ENCODE measurements at regions not wholly inside any gene's neighbourhood (a gene's known extent, or its start where the extent isn't known, plus 50 kb on each side); places are given as distances from the start of the nearest gene placed in this dataset.

- 83 to 91% methylated on average over 3 to 4 of the region's 4 CpGs for WGBS, 2 experiments
- H3K9me3 ChIP-seq (ENCODE audit: control insufficient read depth, low read length) = no peaks in the 10 kb centered on the region
- no peak overlapping the region for H3K27ac ChIP-seq (ENCODE audit: insufficient read depth, low read depth, low read length, poor library complexity, severe bottlenecking)
- no peaks in the 10 kb centered on the region for H3K4me1 ChIP-seq (ENCODE audit: control insufficient read depth, insufficient read depth, low read length)
- H3K27me3 ChIP-seq (ENCODE audit: control insufficient read depth, insufficient read depth, low read length, poor library complexity, severe bottlenecking) = no peaks in the 10 kb centered on the region
- no peak overlapping the region for H3K4me3 ChIP-seq (ENCODE audit: insufficient read depth, low read depth, low read length)
- no peaks in the 10 kb centered on the region for H3K36me3 ChIP-seq (ENCODE audit: control insufficient read depth, insufficient read depth, low read length)
These were observed 198.9 kb upstream of the TOPAZ1 start for GRCh38 chr3:44042772-44043171.

GRCh38 chr3:44045476-44046275 lies 196.0 kb upstream of the TOPAZ1 start:
- Histone ChIP-seq H3K36me3 (ENCODE audit: control insufficient read depth, insufficient read depth, low read length) (no peaks in the 10 kb centered on the region), H3K4me3 (ENCODE audit: insufficient read depth, low read depth, low read length) (no peak overlapping the region), H3K27ac (ENCODE audit: insufficient read depth, low read depth, low read length, poor library complexity, severe bottlenecking) (no peak overlapping the region), H3K27me3 (ENCODE audit: control insufficient read depth, insufficient read depth, low read length, poor library complexity, severe bottlenecking) (no peaks in the 10 kb centered on the region), H3K4me1 (ENCODE audit: control insufficient read depth, insufficient read depth, low read length) (peaks cover 12% of the 10 kb centered on the region), H3K9me3 (ENCODE audit: control insufficient read depth, low read length) (no peaks in the 10 kb centered on the region)
- 69 to 72% methylated on average over 4 of the region's 4 CpGs for WGBS, 2 experiments

- Histone ChIP-seq H3K9me3 (ENCODE audit: control insufficient read depth, low read length) (no peaks in the 10 kb centered on the region), H3K4me3 (ENCODE audit: insufficient read depth, low read depth, low read length) (no peak overlapping the region), H3K27ac (ENCODE audit: insufficient read depth, low read depth, low read length, poor library complexity, severe bottlenecking) (no peak overlapping the region), H3K36me3 (ENCODE audit: control insufficient read depth, insufficient read depth, low read length) (no peaks in the 10 kb centered on the region), H3K4me1 (ENCODE audit: control insufficient read depth, insufficient read depth, low read length) (peaks cover 13% of the 10 kb centered on the region), H3K27me3 (ENCODE audit: control insufficient read depth, insufficient read depth, low read length, poor library complexity, severe bottlenecking) (no peaks in the 10 kb centered on the region)
- WGBS, 2 experiments = 93 to 97% methylated on average over 3 of the region's 3 CpGs
These were observed 193.9 kb upstream of the TOPAZ1 start for GRCh38 chr3:44047796-44048195.

GRCh38 chr3:44048196-44048924 lies 193.3 kb upstream of the TOPAZ1 start:
- H3K27ac ChIP-seq (ENCODE audit: insufficient read depth, low read depth, low read length, poor library complexity, severe bottlenecking) = no peak overlapping the region

GRCh38 chr3:44048949-44049348 lies 192.7 kb upstream of the TOPAZ1 start:
- H3K4me1 ChIP-seq (ENCODE audit: control insufficient read depth, insufficient read depth, low read length) = peaks cover 13% of the 10 kb centered on the region
- H3K4me3 ChIP-seq (ENCODE audit: insufficient read depth, low read depth, low read length) = no peak overlapping the region
- WGBS, 2 experiments = 83 to 94% methylated on average over 2 of the region's 2 CpGs
- no peak overlapping the region for H3K27ac ChIP-seq (ENCODE audit: insufficient read depth, low read depth, low read length, poor library complexity, severe bottlenecking)
- H3K36me3 ChIP-seq (ENCODE audit: control insufficient read depth, insufficient read depth, low read length) = no peaks in the 10 kb centered on the region
- no peaks in the 10 kb centered on the region for H3K9me3 ChIP-seq (ENCODE audit: control insufficient read depth, low read length)
- H3K27me3 ChIP-seq (ENCODE audit: control insufficient read depth, insufficient read depth, low read length, poor library complexity, severe bottlenecking) = no peaks in the 10 kb centered on the region

More at GRCh38 chr3:44048196-44048924, 193.3 kb upstream of the TOPAZ1 start:
- WGBS, 2 experiments = 86 to 88% methylated on average over 3 of the region's 3 CpGs
- H3K27me3 ChIP-seq (ENCODE audit: control insufficient read depth, insufficient read depth, low read length, poor library complexity, severe bottlenecking) = no peaks in the 10 kb centered on the region
- no peaks in the 10 kb centered on the region for H3K36me3 ChIP-seq (ENCODE audit: control insufficient read depth, insufficient read depth, low read length)
- peaks cover 13% of the 10 kb centered on the region for H3K4me1 ChIP-seq (ENCODE audit: control insufficient read depth, insufficient read depth, low read length)
- H3K4me3 ChIP-seq (ENCODE audit: insufficient read depth, low read depth, low read length) = no peak overlapping the region
- H3K9me3 ChIP-seq (ENCODE audit: control insufficient read depth, low read length) = no peaks in the 10 kb centered on the region

GRCh38 chr3:44050101-44050500 lies 191.6 kb upstream of the TOPAZ1 start:
- no peaks in the 10 kb centered on the region for H3K9me3 ChIP-seq (ENCODE audit: control insufficient read depth, low read length)
- no peaks in the 10 kb centered on the region for H3K36me3 ChIP-seq (ENCODE audit: control insufficient read depth, insufficient read depth, low read length)
- peaks cover 13% of the 10 kb centered on the region for H3K4me1 ChIP-seq (ENCODE audit: control insufficient read depth, insufficient read depth, low read length)
- WGBS, 2 experiments = 81 to 83% methylated on average over 9 of the region's 9 CpGs
- no peak overlapping the region for H3K4me3 ChIP-seq (ENCODE audit: insufficient read depth, low read depth, low read length)
- H3K27me3 ChIP-seq (ENCODE audit: control insufficient read depth, insufficient read depth, low read length, poor library complexity, severe bottlenecking) = no peaks in the 10 kb centered on the region
- H3K27ac ChIP-seq (ENCODE audit: insufficient read depth, low read depth, low read length, poor library complexity, severe bottlenecking) = no peak overlapping the region

GRCh38 chr3:44050867-44051266 lies 190.8 kb upstream of the TOPAZ1 start:
- 82 to 85% methylated on average over 3 of the region's 3 CpGs for WGBS, 2 experiments
- Histone ChIP-seq H3K9me3 (ENCODE audit: control insufficient read depth, low read length) (no peaks in the 10 kb centered on the region), H3K4me3 (ENCODE audit: insufficient read depth, low read depth, low read length) (no peak overlapping the region), H3K27ac (ENCODE audit: insufficient read depth, low read depth, low read length, poor library complexity, severe bottlenecking) (no peak overlapping the region), H3K36me3 (ENCODE audit: control insufficient read depth, insufficient read depth, low read length) (no peaks in the 10 kb centered on the region), H3K4me1 (ENCODE audit: control insufficient read depth, insufficient read depth, low read length) (peaks cover 13% of the 10 kb centered on the region), H3K27me3 (ENCODE audit: control insufficient read depth, insufficient read depth, low read length, poor library complexity, severe bottlenecking) (no peaks in the 10 kb centered on the region)

- peaks cover 7% of the 10 kb centered on the region for H3K4me1 ChIP-seq (ENCODE audit: control insufficient read depth, insufficient read depth, low read length)
- H3K27ac ChIP-seq (ENCODE audit: insufficient read depth, low read depth, low read length, poor library complexity, severe bottlenecking) = no peak overlapping the region
- H3K27me3 ChIP-seq (ENCODE audit: control insufficient read depth, insufficient read depth, low read length, poor library complexity, severe bottlenecking) = no peaks in the 10 kb centered on the region
- H3K9me3 ChIP-seq (ENCODE audit: control insufficient read depth, low read length) = no peaks in the 10 kb centered on the region
- 91 to 95% methylated on average over 3 of the region's 3 CpGs for WGBS, 2 experiments
- no peaks in the 10 kb centered on the region for H3K36me3 ChIP-seq (ENCODE audit: control insufficient read depth, insufficient read depth, low read length)
- H3K4me3 ChIP-seq (ENCODE audit: insufficient read depth, low read depth, low read length) = no peak overlapping the region
These were observed 185.7 kb upstream of the TOPAZ1 start for GRCh38 chr3:44055951-44056350.

GRCh38 chr3:44056446-44057240 lies 185.0 kb upstream of the TOPAZ1 start:
- 91 to 93% methylated on average over 10 of the region's 10 CpGs for WGBS, 2 experiments

More at GRCh38 chr3:44056446-44057240, 185.0 kb upstream of the TOPAZ1 start:
- Histone ChIP-seq H3K4me1 (ENCODE audit: control insufficient read depth, insufficient read depth, low read length) (peaks cover 7% of the 10 kb centered on the region), H3K4me3 (ENCODE audit: insufficient read depth, low read depth, low read length) (no peak overlapping the region), H3K27me3 (ENCODE audit: control insufficient read depth, insufficient read depth, low read length, poor library complexity, severe bottlenecking) (no peaks in the 10 kb centered on the region), H3K36me3 (ENCODE audit: control insufficient read depth, insufficient read depth, low read length) (no peaks in the 10 kb centered on the region), H3K27ac (ENCODE audit: insufficient read depth, low read depth, low read length, poor library complexity, severe bottlenecking) (no peak overlapping the region), H3K9me3 (ENCODE audit: control insufficient read depth, low read length) (no peaks in the 10 kb centered on the region)
